K562 (cell line): ENCODE measurements at regions not wholly inside any gene's neighbourhood (a gene's known extent, or its start where the extent isn't known, plus 50 kb on each side); places are given as distances from the start of the nearest gene placed in this dataset.
A peak's percentile ranks its signal among the peaks of the same experiment; 100 is the strongest.

ENCODE experiments used
- ATAC-seq: fragments of 200-7000 bp; cut with Tn5 transposase; 3 replicates; pipeline ENCODE4 v1.9.1; 2020; ENCODE audit warnings: moderate library complexity
- BruUV-seq: library from RNA; stranded (reverse); fragments of 400-500 nt; replicated peaks from 2 replicates; lab custom pipeline; 2021; lab: Mats Ljungman, UMichigan
- CTCF ChIA-PET: fragments of 300-600 bp; formaldehyde crosslinking; extraction: SDS; loops from one replicate; lab custom pipeline; 2021; ENCODE audit warnings: low intra/inter-chr PET ratio; lab: Yijun Ruan, JAX
- POLR2A ChIA-PET: fragments of 300-600, 350-650 bp; sonication (Branson Sonifier 250); formaldehyde crosslinking; extraction: SDS; loops from one replicate; lab custom pipeline; 2021; ENCODE audit warnings: antibody characterized with exemption, inconsistent platforms; lab: Yijun Ruan, JAX
- DNase-seq, 4 experiments: peaks; one replicate each; pipeline versions ENCODE4 v3.0.0 to v3.0.0-alpha.2; 2011 to 2018; ENCODE audit warnings: low spot score in 3 of 4, mixed read lengths in 3 of 4; ENCODE audit errors: extremely low read depth in 1 of 4
- FAIRE-seq: peaks from 2 replicates; lab custom pipeline; 2011; peaks lifted over from hg19 to GRCh38; lab: Jason Lieb, UNC
- H2AFZ ChIP-seq: 2 replicates; pipeline ENCODE4 v1.6.0; 2011; ENCODE audit warnings: low read depth, low read length, control low read depth, inconsistent platforms
- H3K27ac ChIP-seq: fragments of 200-600 bp; 3 replicates; pipeline ENCODE4 v1.8.0; 2011; ENCODE audit warnings: low read depth, mild to moderate bottlenecking, control low read depth, inconsistent platforms, low read length, moderate library complexity, mixed read lengths; ENCODE audit errors: extremely low read depth
- H3K27me3 ChIP-seq, 2 experiments: fragments of 300-600 bp in 1 of 2; 2 replicates in 1 of 2; 3 replicates in 1 of 2; pipeline versions ENCODE4 v1.6.0 to v1.8.0; 2011; ENCODE audit warnings: inconsistent platforms in 2 of 2, low read length in 2 of 2, mild to moderate bottlenecking in 1 of 2, mixed read lengths in 1 of 2, moderate library complexity in 1 of 2; ENCODE audit not compliant: control insufficient read depth in 2 of 2, insufficient read depth in 2 of 2
- H3K36me3 ChIP-seq: fragments of 300-600 bp; 3 replicates; pipeline ENCODE4 v1.8.0; 2011; ENCODE audit warnings: mild to moderate bottlenecking, low read length, inconsistent platforms; ENCODE audit not compliant: control insufficient read depth, insufficient read depth
- H3K4me1 ChIP-seq, 2 experiments: fragments of 200-600 bp in 1 of 2; replicated peaks in 1 of 2; 2 replicates in 1 of 2; 3 replicates in 1 of 2; pipeline versions ENCODE4 v1.5.1 to v1.8.0; 2011; ENCODE audit warnings: inconsistent platforms in 2 of 2, low read length in 2 of 2, mild to moderate bottlenecking in 1 of 2, mixed read lengths in 1 of 2, moderate library complexity in 1 of 2; ENCODE audit not compliant: control insufficient read depth in 2 of 2, insufficient read depth in 2 of 2
- H3K4me2 ChIP-seq: 2 replicates; pipeline ENCODE4 v1.6.1; 2011; ENCODE audit warnings: low read length, control low read depth, inconsistent platforms, mixed read lengths; ENCODE audit not compliant: insufficient read depth
- H3K4me3 ChIP-seq: fragments of 200-600 bp; sonication (generic), shearing (Covaris generic); 2 replicates; pipeline ENCODE4 v1.5.1; 2016; ENCODE audit warnings: control low read depth, inconsistent platforms
- H3K79me2 ChIP-seq: fragments of 200-600 bp; 3 replicates; pipeline ENCODE4 v1.8.0; 2011; ENCODE audit warnings: low read length, inconsistent platforms; ENCODE audit not compliant: control insufficient read depth, insufficient read depth
- H3K9ac ChIP-seq, 2 experiments: 2 replicates each; pipeline versions ENCODE4 v1.6.0 to v1.6.1; 2011; ENCODE audit warnings: low read depth in 2 of 2, low read length in 2 of 2, control low read depth in 1 of 2, inconsistent platforms in 1 of 2, mild to moderate bottlenecking in 1 of 2, mixed read lengths in 1 of 2; ENCODE audit not compliant: insufficient read depth in 1 of 2
- H3K9me1 ChIP-seq: one replicate; pipeline ENCODE4 v1.6.0; 2011; ENCODE audit warnings: inconsistent platforms, mild to moderate bottlenecking, low read length, moderate library complexity; ENCODE audit not compliant: control insufficient read depth, insufficient read depth
- H3K9me3 ChIP-seq: replicated peaks from 2 replicates; pipeline ENCODE4 v1.5.1; 2011; ENCODE audit warnings: low read depth, low read length, inconsistent platforms; ENCODE audit not compliant: control insufficient read depth, insufficient read depth
- H4K20me1 ChIP-seq: replicated peaks from 2 replicates; pipeline ENCODE4 v1.6.1; 2011; ENCODE audit warnings: low read length, inconsistent platforms, mixed read lengths; ENCODE audit not compliant: control insufficient read depth, insufficient read depth
- ADNP ChIP-seq: fragments of 200-800 bp; sonication (Bioruptor generic); IDR thresholded peaks from 2 replicates; pipeline ENCODE4 v1.6.1; 2016; ENCODE audit warnings: missing genetic modification characterization, missing compliant biosample characterization
- HNRNPUL1 ChIP-seq: fragments of 200-400 bp; formaldehyde crosslinking; IDR thresholded peaks from 2 replicates; pipeline ENCODE4 v1.6.1; 2017; ENCODE audit warnings: low read length
- PPARD ChIP-seq: fragments of 250-450 bp; sonication (Bioruptor Pico); IDR thresholded peaks from 2 replicates; pipeline ENCODE4 v1.8.0; 2022; ENCODE audit warnings: inconsistent platforms, mild to moderate bottlenecking, moderate library complexity
- RCOR1 ChIP-seq, 2 experiments: IDR thresholded peaks; 2 replicates each; pipeline ENCODE4 v1.6.1; 2012; ENCODE audit warnings: low read depth in 2 of 2, low read length in 2 of 2, borderline replicate concordance in 1 of 2, improper control_type of control experiment in 1 of 2
- SMARCA4 ChIP-seq: fragments of 450-650 bp; IDR thresholded peaks from 2 replicates; pipeline ENCODE4 v1.6.1; 2016
- STAT5A ChIP-seq: IDR thresholded peaks from 2 replicates; pipeline ENCODE4 v1.6.1; 2012; ENCODE audit warnings: low read length, inconsistent platforms, borderline replicate concordance
- ZNF316 ChIP-seq: fragments of 450-650 bp; IDR thresholded peaks from 2 replicates; pipeline ENCODE4 v1.6.1; 2016
- ZNF561 ChIP-seq: fragments of 450-650 bp; formaldehyde crosslinking; conservative IDR thresholded peaks from 2 replicates; pipeline ENCODE4 v1.4.0; 2020; ENCODE audit warnings: mild to moderate bottlenecking, moderate library complexity
- WGBS: fragments of 100-300 bp; shearing (Covaris generic); methylation state at CpG from one replicate; pipeline ENCODE4 v1.1.6; 2016; ENCODE audit warnings: low coverage, mixed read lengths; ENCODE audit not compliant: insufficient coverage; ENCODE audit errors: missing lambda C conversion rate; 5-methylcytosine and 5-hydroxymethylcytosine counted together
- in situ Hi-C: fragments of 300-500 bp; cut with MboI; formaldehyde crosslinking; loops from 4 replicates; pipeline ENCODE4 v1.15.0; 2018; ENCODE audit warnings: inconsistent platforms, mixed read lengths
- intact Hi-C: fragments of 100-400 bp; cut with micrococcal nuclease; formaldehyde crosslinking; loops from 2 replicates; pipeline ENCODE4 v1.14.2; 2022
- TF ChIP-seq, protein P1 (sequence below): fragments of 450-650 bp; IDR thresholded peaks from 2 replicates; pipeline ENCODE4 v1.6.1; 2016
- TF ChIP-seq, protein P2 (sequence below): IDR thresholded peaks from 3 replicates; pipeline ENCODE4 v1.6.1; 2011; ENCODE audit warnings: borderline replicate concordance, mild to moderate bottlenecking; ENCODE audit not compliant: insufficient read length, insufficient read depth

DNA sequence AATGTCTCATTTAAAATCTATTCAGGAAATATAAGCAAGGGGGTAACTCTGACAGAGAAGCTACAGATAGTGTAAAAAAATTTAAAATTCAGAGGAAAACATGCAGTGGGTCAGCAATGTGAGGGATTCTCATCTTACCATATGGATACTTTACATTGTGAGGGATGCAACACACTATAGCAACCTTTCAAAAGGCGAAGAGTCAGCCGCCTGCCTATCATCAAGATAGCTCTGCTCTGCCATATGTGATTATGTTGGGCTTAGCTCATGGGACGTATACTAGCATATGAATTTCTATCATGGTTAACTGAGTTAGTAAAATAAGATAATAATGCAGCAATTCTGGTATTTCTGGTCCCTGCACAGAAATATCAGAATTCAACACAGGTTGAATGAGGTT lies 130.9 kb downstream of the MAP3K7 start:
- no peak overlapping the region for H3K4me2 ChIP-seq
- H3K4me1 ChIP-seq: peaks cover 18 to 46% of the 10 kb centered on the region in 2 experiments
- no peak overlapping the region for H3K27ac ChIP-seq
- H3K36me3 ChIP-seq: no peaks in the 10 kb centered on the region
- CTCF ChIA-PET: no interaction called here
- H3K9ac ChIP-seq: no peak overlapping the region
- H3K9me1 ChIP-seq: no peaks in the 10 kb centered on the region
- no peaks in the 10 kb centered on the region for H3K9me3 ChIP-seq
- no peak overlapping the region for H2AFZ ChIP-seq
- H3K27me3 ChIP-seq: no peaks in the 10 kb centered on the region
- in situ Hi-C loops (no loop called here), intact Hi-C loops (no loop called here)
- no peaks in the 10 kb centered on the region for H4K20me1 ChIP-seq
- H3K79me2 ChIP-seq: no peaks in the 10 kb centered on the region
- POLR2A ChIA-PET: interaction anchor here (1.1 to 2.8 kb wide), 5 partner anchors 10 to 168 kb away, joined by 3 to 13 read pairs (median 4); no protein-coding TSS in a partner anchor
- ATAC-seq: no peak
- 44% methylated on average over 3 of the region's 3 CpGs for WGBS
- TF ChIP-seq, protein P1, sequence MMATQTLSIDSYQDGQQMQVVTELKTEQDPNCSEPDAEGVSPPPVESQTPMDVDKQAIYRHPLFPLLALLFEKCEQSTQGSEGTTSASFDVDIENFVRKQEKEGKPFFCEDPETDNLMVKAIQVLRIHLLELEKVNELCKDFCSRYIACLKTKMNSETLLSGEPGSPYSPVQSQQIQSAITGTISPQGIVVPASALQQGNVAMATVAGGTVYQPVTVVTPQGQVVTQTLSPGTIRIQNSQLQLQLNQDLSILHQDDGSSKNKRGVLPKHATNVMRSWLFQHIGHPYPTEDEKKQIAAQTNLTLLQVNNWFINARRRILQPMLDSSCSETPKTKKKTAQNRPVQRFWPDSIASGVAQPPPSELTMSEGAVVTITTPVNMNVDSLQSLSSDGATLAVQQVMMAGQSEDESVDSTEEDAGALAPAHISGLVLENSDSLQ: peak; percentile 55
- TF ChIP-seq ZNF316: no peak
- no peak for FAIRE-seq
- DNase-seq: no peak
- H3K4me3 ChIP-seq: no peak overlapping the region
- BruUV-seq: no TSS peak

DNA sequence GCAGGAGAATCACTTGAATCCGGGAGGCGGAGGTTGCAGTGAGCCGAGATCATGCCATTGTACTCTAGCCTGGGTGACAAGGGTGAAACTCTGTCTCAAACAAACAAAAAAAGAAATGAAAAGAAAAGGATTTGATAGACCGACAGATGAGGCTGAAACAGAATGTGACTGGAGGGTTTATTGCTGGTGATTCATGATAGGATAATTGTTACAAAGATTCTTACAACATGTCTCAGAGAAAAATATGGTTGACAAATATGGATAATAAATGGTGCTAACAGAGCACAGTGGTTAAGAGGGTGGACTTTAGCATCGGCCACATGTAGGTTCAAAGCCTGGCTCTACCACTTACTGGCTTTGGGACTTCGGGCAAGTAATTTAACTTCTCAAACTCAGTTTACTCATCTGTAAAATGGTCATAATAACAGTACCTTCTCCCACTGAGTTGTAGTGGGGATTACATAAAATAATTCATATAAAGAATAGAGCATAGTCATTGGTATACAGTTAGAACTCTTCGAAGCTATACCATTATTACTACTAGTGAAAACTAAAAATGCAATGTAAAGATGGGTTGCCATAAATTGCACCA lies 131.9 kb downstream of the MAP3K7 start:
- no peaks in the 10 kb centered on the region for H3K79me2 ChIP-seq
- H4K20me1 ChIP-seq: no peaks in the 10 kb centered on the region
- intact Hi-C loops: no loop called here
- H3K4me3 ChIP-seq: no peak overlapping the region
- ChIA-PET CTCF (no interaction called here), POLR2A (interaction anchor here (0.6 to 2.8 kb wide), 5 partner anchors 11 to 51 kb away, joined by 3 to 13 read pairs (median 4); no protein-coding TSS in a partner anchor)
- no peaks in the 10 kb centered on the region for H3K9me3 ChIP-seq
- no peak overlapping the region for H3K4me2 ChIP-seq
- no peak overlapping the region for H2AFZ ChIP-seq
- FAIRE-seq (no peak), DNase-seq (no peak), ATAC-seq (no peak)
- H3K27ac ChIP-seq: no peak overlapping the region
- no TSS peak for BruUV-seq
- no peaks in the 10 kb centered on the region for H3K36me3 ChIP-seq
- peaks cover 18 to 36% of the 10 kb centered on the region in 2 experiments for H3K4me1 ChIP-seq
- H3K27me3 ChIP-seq: no peaks in the 10 kb centered on the region
- no peak overlapping the region for H3K9ac ChIP-seq
- WGBS: 87% methylated on average over 7 of the region's 7 CpGs
- H3K9me1 ChIP-seq: no peaks in the 10 kb centered on the region
- in situ Hi-C loops: no loop called here
- TF ChIP-seq ZNF561 (CRISPR knock-in tag) (no peak), PPARD (CRISPR knock-in tag) (no peak), STAT5A (no peak), ADNP (tag) (peak; percentile 88), RCOR1 (IDR thresholded peaks at IDR 0.05; ENCODE audit: borderline replicate concordance in 1 of 2, low read depth in 2 of 2, low read length in 2 of 2) (0 out of 4 replicates have a peak, but pooled peaks of 1 of the 2 experiments have one; percentile 16), HNRNPUL1 (no peak), SMARCA4 (no peak)
- TF ChIP-seq, protein P2, sequence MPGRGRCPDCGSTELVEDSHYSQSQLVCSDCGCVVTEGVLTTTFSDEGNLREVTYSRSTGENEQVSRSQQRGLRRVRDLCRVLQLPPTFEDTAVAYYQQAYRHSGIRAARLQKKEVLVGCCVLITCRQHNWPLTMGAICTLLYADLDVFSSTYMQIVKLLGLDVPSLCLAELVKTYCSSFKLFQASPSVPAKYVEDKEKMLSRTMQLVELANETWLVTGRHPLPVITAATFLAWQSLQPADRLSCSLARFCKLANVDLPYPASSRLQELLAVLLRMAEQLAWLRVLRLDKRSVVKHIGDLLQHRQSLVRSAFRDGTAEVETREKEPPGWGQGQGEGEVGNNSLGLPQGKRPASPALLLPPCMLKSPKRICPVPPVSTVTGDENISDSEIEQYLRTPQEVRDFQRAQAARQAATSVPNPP: no peak
